Loucy (cell line): ENCODE measurements at regions not wholly inside any gene's neighbourhood (a gene's known extent, or its start where the extent isn't known, plus 50 kb on each side); places are given as distances from the start of the nearest gene placed in this dataset.
"Not testable (repeated sequence)": the region's sequence is repeated elsewhere in the genome, so short reads cannot be mapped to it uniquely, and the experiment has no call there.

Experiments
- EZH2phosphoT487 ChIP-seq: fragments of 200-600 bp; IDR thresholded peaks from 2 replicates; pipeline ENCODE4 v1.6.1; 2018; ENCODE audit warnings: antibody characterized with exemption, mild to moderate bottlenecking, moderate library complexity, borderline replicate concordance
- TF ChIP-seq, protein P1 (sequence below): fragments of 200-600 bp; sonication (generic); conservative IDR thresholded peaks from 2 replicates; pipeline ENCODE4 v1.5.1; 2014; ENCODE audit warnings: mild to moderate bottlenecking, antibody characterized with exemption, low read length

DNA sequence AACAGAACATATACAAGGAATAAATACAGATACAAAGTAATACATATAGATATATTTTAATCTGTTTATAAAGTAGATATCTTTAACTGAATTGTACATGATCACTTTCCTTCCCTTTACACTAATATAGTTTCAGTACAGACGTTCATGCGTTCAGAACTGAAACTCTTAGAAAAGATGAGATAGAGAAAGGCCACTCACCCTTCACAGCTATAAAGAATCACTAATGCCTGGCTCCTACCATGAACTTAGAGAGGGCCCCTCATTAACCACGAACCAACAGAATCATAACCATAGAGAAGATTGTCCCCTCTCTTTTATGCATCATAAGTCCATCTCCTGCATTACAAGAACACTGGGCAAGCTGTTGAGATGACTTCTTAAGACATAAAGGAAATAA, 399.0 kb downstream of the COG6 start:
- TF ChIP-seq, protein P1, sequence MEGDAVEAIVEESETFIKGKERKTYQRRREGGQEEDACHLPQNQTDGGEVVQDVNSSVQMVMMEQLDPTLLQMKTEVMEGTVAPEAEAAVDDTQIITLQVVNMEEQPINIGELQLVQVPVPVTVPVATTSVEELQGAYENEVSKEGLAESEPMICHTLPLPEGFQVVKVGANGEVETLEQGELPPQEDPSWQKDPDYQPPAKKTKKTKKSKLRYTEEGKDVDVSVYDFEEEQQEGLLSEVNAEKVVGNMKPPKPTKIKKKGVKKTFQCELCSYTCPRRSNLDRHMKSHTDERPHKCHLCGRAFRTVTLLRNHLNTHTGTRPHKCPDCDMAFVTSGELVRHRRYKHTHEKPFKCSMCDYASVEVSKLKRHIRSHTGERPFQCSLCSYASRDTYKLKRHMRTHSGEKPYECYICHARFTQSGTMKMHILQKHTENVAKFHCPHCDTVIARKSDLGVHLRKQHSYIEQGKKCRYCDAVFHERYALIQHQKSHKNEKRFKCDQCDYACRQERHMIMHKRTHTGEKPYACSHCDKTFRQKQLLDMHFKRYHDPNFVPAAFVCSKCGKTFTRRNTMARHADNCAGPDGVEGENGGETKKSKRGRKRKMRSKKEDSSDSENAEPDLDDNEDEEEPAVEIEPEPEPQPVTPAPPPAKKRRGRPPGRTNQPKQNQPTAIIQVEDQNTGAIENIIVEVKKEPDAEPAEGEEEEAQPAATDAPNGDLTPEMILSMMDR, result not testable (repeated sequence)
- not testable (repeated sequence) for TF ChIP-seq EZH2phosphoT487
